Esophagus squamous epithelium (tissue), 5 donors: ENCODE measurements at regions not wholly inside any gene's neighbourhood (a gene's known extent, or its start where the extent isn't known, plus 50 kb on each side); places are given as distances from the start of the nearest gene placed in this dataset.

Experiments used
- DNase-seq: peaks from one replicate; lab custom pipeline; 2025; lab: John Stamatoyannopoulos, UW
- H3K27ac ChIP-seq, 4 donors: fragments of 200-600 bp; sonication (generic); one replicate each; pipeline ENCODE4 v1.5.1; 2016 to 2019; ENCODE audit warnings: mild to moderate bottlenecking in 1 of 4
- H3K27me3 ChIP-seq, 4 donors: fragments of 200-600 bp; sonication (generic); 1 replicate in 3 of 4; 2 replicates in 1 of 4; pipeline versions ENCODE4 v1.5.1 to v1.6.0; 2017 to 2021; ENCODE audit warnings: antibody characterized with exemption in 1 of 4
- H3K36me3 ChIP-seq, 3 donors: fragments of 200-600 bp; sonication (generic); one replicate each; pipeline ENCODE4 v1.5.1; 2016 to 2019
- H3K4me1 ChIP-seq, 3 donors: fragments of 200-600 bp; sonication (generic); one replicate each; pipeline ENCODE4 v1.5.1; 2017 to 2019
- H3K4me3 ChIP-seq, 4 donors: fragments of 200-600 bp; sonication (generic); 1 replicate in 3 of 4; 2 replicates in 1 of 4; pipeline ENCODE4 v1.5.1; 2016 to 2019; ENCODE audit warnings: mild to moderate bottlenecking in 2 of 4, moderate library complexity in 1 of 4
- H3K9me3 ChIP-seq, 3 donors: fragments of 200-600 bp; sonication (generic); one replicate each; pipeline ENCODE4 v1.5.1; 2016 to 2019
- CTCF ChIP-seq, 6 experiments: fragments of 450-650 bp in 4 of 6; fragments of 200-600 bp in 2 of 6; sonication (generic) in 2 of 6; IDR thresholded peaks; one replicate each; pipeline ENCODE4 v1.5.1; 2016 to 2019; ENCODE audit warnings: antibody characterized with exemption in 6 of 6, mild to moderate bottlenecking in 4 of 6, moderate library complexity in 4 of 6
- POLR2A ChIP-seq, 4 donors: fragments of 450-650 bp; IDR thresholded peaks; one replicate each; pipeline ENCODE4 v1.6.1; 2017; ENCODE audit warnings: antibody characterized with exemption in 4 of 4, mild to moderate bottlenecking in 4 of 4, moderate library complexity in 3 of 4
- WGBS, 2 donors: methylation state at CpG; one replicate each; pipeline ENCODE4 v1.1.5; 2018; 5-methylcytosine and 5-hydroxymethylcytosine counted together
- intact Hi-C: fragments of 100-400 bp; cut with DNase I; formaldehyde crosslinking; loops from one replicate; pipeline ENCODE4 v1.15.0; 2022
- donor health status: DM: yes; HTN: yes; CAD: no.

GRCh38 chr18:77571743-77572142 is 322.1 kb downstream of the GALR1 start:
- WGBS, 2 donors, result 83 to 86% methylated on average over 7 to 8 of the region's 8 CpGs
- H3K27me3 ChIP-seq, result peaks cover 0 to 4% (median 0%) of the 10 kb centered on the region in 4 donors
- intact Hi-C loops, result no loop called here
- no peak overlapping the region for H3K4me3 ChIP-seq
- DNase-seq, result no peak
- no peaks in the 10 kb centered on the region for H3K9me3 ChIP-seq
- TF ChIP-seq POLR2A (IDR thresholded peaks at IDR 0.05) (no peak), CTCF (IDR thresholded peaks at IDR 0.05) (no peak)
- no peak overlapping the region for H3K27ac ChIP-seq
- no peaks in the 10 kb centered on the region for H3K36me3 ChIP-seq
- H3K4me1 ChIP-seq, result no peaks in the 10 kb centered on the region

GRCh38 chr18:77572537-77572936 is 322.9 kb downstream of the GALR1 start:
- Histone ChIP-seq H3K27ac (no peak overlapping the region), H3K4me3 (no peak overlapping the region), H3K9me3 (no peaks in the 10 kb centered on the region), H3K4me1 (no peaks in the 10 kb centered on the region), H3K27me3 (peaks cover 0 to 4% (median 0%) of the 10 kb centered on the region in 4 donors), H3K36me3 (no peaks in the 10 kb centered on the region)
- intact Hi-C loops, result no loop called here
- WGBS, 2 donors, result 69 to 90% methylated on average over 2 to 7 of the region's 9 CpGs
- DNase-seq, result no peak
- TF ChIP-seq CTCF (IDR thresholded peaks at IDR 0.05), result no peak
- no peak for TF ChIP-seq POLR2A (IDR thresholded peaks at IDR 0.05)

GRCh38 chr18:77573571-77573970 is 323.9 kb downstream of the GALR1 start:
- Histone ChIP-seq H3K27me3 (peaks cover 0 to 4% (median 0%) of the 10 kb centered on the region in 4 donors), H3K4me1 (no peaks in the 10 kb centered on the region), H3K36me3 (no peaks in the 10 kb centered on the region), H3K27ac (no peak overlapping the region), H3K9me3 (no peaks in the 10 kb centered on the region), H3K4me3 (no peak overlapping the region)
- intact Hi-C loops, result no loop called here
- DNase-seq, result no peak
- TF ChIP-seq CTCF (IDR thresholded peaks at IDR 0.05) (no peak), POLR2A (IDR thresholded peaks at IDR 0.05) (no peak)
- WGBS, 2 donors, result 70 to 75% methylated on average over 3 of the region's 3 CpGs

- Histone ChIP-seq H3K4me1 (no peaks in the 10 kb centered on the region), H3K36me3 (no peaks in the 10 kb centered on the region), H3K27ac (no peak overlapping the region), H3K9me3 (peaks cover 0 to 8% (median 0%) of the 10 kb centered on the region in 3 donors), H3K27me3 (no peaks in the 10 kb centered on the region), H3K4me3 (no peak overlapping the region)
- no peak for TF ChIP-seq CTCF (IDR thresholded peaks at IDR 0.05)
- no peak for TF ChIP-seq POLR2A (IDR thresholded peaks at IDR 0.05)
- 63 to 77% methylated on average over 7 of the region's 7 CpGs for WGBS, 2 donors
- intact Hi-C loops, result no loop called here
- DNase-seq, result no peak
Observed at GRCh38 chr18:77590943-77591515, 341.4 kb downstream of the GALR1 start.

GRCh38 chr18:77597726-77598125 is 348.1 kb downstream of the GALR1 start:
- 58 to 65% methylated on average over 7 of the region's 7 CpGs for WGBS, 2 donors
- intact Hi-C loops, result no loop called here
- H3K4me1 ChIP-seq, result no peaks in the 10 kb centered on the region
- no peaks in the 10 kb centered on the region for H3K36me3 ChIP-seq
- TF ChIP-seq CTCF (IDR thresholded peaks at IDR 0.05), result no peak
- no peak for TF ChIP-seq POLR2A (IDR thresholded peaks at IDR 0.05)
- no peak overlapping the region for H3K4me3 ChIP-seq
- H3K27ac ChIP-seq, result no peak overlapping the region
- DNase-seq, result no peak
- H3K27me3 ChIP-seq, result no peaks in the 10 kb centered on the region
- H3K9me3 ChIP-seq, result no peaks in the 10 kb centered on the region
